GM21825 (cell line): ENCODE measurements at regions not wholly inside any gene's neighbourhood (a gene's known extent, or its start where the extent isn't known, plus 50 kb on each side); places are given as distances from the start of the nearest gene placed in this dataset.
"Not testable (repeated sequence)": the region's sequence is repeated elsewhere in the genome, so short reads cannot be mapped to it uniquely, and the experiment has no call there.

Experiments used
- ATAC-seq: cut with Tn5 transposase; IDR thresholded peaks from one replicate; pipeline ENCODE4 v1.9.1; 2021; ENCODE audit warnings: mild to moderate bottlenecking, moderate library complexity; ENCODE audit not compliant: unreplicated experiment

DNA sequence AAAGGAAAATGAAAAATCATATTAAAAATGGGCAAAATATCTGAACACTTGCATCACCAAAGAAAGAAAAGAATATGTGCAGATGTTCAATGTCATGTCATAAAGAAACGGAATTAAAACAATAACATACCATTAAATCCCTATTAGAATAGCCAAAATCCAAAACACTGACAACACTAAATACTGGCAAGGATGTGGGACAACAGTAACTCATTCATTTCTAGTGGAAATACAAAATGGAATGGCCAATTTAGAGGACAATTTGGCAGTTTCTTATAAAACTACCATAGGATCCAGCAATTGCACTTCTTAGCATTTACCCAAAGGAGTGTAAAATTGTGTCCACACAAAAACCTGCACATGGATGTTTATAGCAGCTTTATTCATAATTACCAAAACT is 542.5 kb upstream of the UBE2E2 start:
- ATAC-seq = no peak

DNA sequence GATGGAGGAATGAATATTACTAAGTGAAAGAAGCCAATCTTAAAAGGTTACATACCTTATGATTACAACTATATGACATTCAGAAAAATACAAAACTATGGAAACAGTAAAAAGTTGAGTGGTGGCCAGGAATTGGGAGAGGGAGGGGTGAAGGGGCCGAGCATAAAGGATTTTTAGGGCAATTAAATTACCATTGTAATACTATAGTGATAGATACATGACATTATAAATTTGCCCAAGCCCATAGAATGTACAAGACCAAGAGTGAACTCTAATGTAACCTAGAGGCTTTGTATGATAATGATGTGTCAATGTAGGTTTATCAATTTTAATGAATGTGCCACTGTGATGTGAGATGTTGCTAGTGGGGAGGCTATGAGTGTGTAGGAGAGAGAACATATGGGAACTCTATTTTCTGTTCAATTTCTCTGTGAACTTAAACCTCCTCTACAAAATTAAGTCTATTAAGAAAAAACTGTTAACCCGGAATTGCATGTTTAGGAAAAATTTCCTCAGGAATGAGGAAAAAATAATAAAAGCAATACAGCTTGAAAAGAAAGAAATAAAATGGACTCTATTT is 541.9 kb upstream of the UBE2E2 start:
- ATAC-seq = no peak

DNA sequence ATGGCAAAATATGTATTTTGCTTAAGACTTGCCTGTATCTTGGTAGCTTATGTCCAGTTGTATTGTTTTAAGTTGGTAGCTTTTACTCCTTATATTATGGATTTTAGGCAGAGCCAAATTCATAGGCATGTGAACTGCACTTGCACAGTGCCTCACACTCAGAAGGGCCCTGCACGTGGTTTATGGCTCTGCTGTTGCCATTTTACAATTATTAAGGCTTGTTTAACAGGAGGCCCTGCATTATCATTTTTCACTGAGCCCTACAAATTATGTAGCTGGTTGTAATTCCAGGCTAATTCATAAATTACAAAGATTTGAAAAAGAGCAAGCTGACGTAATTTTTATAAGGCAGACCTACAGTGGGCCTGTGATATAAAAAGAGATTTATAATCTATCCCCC is 537.6 kb upstream of the UBE2E2 start:
- ATAC-seq = no peak

DNA sequence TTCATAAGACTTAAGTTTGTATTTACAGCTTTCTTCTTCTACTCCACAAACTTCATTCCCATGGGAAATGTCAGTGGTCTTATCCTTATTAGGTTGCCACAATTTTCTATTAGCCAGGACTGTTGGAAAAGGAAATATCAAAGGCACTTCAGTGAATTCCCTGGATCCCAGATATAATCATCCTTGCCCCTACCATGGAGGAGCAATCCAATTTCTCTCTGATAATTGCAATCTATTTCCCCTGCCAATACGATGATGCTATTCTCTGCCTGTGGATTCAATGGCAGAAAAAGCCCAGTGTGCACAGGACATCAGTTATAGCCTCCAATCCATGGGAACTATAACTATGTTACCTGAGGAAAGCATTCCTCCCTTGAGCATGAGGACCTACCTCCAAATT is 536.4 kb upstream of the UBE2E2 start:
- no peak for ATAC-seq

DNA sequence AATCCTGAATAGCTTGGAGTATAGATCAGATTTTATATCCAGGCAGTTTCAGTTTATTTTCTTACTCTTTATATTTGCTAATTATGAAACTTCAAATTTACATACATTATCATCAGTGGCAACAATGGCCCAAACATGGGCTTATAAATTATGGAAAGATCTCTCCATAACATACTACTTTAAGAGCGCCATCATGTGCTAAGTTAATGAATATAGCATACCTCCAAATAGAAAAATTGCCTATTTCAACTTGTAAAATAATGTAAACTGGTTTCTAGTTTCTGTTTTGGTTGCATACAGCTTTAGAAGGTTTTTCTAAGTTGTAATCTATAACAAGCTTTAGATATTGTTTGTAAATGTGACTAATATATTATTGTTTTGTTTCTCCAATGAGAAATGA is 531.3 kb upstream of the UBE2E2 start:
- no peak for ATAC-seq

DNA sequence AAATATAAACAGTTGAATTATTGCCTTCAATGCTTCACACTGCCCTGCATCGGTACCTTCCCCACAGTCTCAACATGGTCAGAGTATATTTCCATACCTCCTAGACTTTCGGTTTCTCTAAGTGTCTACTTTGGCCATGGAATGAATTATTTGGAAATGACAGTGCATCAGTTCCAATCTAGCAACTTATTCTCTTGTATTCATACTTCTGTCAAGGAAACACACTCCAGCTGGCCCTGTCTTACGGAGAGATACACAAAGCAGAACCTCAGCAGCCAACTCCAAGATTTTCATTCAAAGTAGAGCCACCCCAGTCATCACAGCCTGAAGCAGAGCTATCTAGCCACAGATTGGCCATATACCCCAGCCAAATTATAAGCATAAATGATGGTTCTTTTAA is 518.4 kb upstream of the UBE2E2 start:
- no peak for ATAC-seq

DNA sequence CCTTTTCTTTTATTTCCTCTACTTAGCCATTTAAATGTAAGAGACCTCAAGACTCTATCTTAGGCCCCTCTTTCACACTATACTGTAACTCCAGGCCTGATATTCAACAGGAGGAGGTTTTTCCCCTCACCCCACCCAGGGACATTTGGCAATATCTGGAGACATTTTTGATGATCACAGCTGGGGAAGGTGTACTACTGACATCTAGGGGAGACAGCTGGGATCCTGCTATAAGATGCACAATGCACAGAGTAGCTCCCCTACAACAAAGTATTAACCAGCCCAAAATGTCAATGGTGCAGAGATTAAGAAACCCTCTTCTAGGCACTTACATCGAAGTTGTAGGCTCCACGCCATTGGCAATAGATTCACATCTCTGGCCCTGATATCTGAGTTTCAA is 517.5 kb upstream of the UBE2E2 start:
- ATAC-seq = no peak

DNA sequence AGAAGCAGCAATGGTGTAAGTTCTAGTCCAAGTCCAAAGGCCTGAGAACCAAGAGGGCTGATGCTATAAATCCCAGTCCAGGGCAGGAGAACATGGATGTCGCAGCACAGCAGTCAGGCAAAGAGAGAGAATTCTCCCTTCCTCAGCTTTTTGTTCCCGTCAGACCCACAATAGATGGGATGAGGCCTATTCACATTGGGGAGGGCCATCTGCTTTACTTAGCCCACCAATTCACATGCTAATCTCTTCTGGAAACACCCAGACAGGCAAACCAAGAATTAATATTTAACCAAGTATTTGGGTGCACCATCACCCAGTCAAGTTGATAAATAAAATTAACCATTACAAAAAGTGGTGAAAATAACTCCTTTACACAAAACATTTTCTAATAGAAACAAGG is 511.7 kb upstream of the UBE2E2 start:
- no peak for ATAC-seq

DNA sequence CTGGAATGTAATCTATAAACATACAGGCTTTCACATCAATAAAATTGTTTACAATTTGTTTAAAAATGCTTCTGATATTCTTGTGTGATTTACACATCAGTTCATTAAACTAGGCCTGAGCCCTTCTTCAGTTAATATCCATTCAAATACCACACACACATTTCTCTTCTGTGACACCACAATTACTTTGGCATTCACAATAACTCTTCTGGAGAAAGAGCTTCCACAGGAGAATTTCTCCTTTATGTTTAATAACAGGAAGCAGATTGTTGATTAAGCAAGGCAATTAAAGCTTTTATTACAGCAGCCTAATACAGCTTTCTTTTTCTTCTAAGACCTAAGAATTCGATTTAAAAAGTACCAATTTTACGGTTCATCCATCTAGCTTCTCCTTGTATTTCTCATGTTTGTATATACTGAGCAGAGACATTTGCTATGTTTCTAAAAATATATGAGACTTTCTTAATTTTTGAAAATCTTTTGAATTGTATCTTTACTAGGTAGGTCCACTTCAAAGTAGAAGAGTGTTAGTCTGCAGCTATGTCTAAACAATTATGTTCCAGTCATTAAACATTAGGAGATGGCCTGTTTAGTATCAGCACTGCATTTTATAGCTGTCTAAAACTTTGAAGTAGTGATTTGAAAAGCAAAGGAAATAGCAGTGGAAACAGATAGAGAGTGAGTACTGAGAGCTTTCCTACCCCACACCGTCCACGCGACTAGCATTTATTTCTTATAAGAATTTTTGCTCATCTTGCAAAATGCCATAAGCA is 511.1 kb upstream of the UBE2E2 start:
- ATAC-seq = no peak

DNA sequence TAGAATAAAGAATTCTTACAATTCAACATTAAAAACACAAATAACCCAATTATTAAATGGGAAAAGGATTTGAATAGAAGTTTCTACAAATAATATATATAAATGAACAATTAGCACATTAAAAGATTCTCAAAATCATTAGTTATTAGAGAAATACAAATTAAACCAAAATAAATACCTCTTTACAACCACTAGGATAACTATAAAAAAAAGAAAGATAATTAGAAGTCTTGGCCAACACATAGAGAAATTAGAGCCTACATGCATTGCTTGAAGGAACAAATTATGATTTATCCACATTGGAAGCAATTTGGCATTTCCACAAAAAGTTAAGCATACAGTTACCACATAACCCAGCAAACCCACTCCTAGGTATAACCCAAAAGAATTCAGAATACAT is 502.3 kb upstream of the UBE2E2 start:
- no peak for ATAC-seq

DNA sequence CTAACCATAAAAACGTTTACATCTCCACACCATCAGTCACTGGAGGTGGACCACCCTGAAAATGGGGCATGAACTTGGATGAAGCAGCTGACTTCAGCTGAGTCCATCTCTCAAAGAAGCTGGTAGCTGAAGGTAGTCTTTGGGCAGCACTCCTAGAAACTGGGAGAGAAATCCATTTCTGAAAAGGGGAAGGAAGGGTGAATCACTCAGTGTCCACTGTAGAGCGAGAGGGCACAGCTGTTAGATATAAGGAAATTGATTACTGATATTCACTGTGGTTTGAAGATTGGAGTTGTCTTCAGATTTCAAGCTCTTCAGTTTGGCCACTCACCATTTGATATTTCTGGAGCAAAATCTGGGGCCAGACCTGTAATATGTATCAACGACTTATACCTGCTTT is 499.0 kb upstream of the UBE2E2 start:
- no peak for ATAC-seq

DNA sequence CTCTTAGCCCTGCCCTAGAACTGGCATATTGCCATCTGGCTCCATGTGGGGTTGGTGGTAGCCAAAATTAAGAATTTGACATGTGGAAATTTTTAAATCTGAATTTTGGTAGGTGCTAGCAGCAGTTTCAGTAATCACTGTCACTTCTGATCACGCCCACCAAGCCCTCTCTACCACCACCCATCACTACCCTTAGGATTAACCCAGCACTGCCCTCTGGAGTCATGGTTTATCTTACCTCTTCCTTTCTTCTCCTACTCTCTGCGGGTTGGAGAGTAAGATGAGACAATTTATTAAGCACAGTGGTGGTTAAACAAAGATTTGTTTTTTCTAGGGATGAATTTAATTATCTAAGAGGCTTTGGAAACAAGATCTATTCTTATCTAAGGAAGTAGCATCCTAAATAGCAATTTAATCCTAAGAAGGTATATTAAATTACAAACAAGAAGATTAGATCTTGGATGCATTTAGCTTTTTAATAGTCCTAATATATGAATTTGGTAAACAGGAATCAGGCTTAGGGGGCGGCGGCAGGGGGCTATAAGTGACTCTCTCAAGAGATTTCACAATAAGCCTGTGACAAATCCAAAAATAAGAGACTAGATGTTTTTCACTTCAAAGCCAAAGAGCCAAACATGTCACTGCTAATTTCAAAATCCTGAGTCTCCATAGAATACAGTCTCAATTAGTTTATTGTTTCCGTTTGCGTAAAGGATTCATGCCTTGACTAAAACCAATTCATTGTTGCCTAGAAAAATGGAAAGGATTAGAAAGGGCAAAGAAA is 498.4 kb upstream of the UBE2E2 start:
- ATAC-seq = no peak

DNA sequence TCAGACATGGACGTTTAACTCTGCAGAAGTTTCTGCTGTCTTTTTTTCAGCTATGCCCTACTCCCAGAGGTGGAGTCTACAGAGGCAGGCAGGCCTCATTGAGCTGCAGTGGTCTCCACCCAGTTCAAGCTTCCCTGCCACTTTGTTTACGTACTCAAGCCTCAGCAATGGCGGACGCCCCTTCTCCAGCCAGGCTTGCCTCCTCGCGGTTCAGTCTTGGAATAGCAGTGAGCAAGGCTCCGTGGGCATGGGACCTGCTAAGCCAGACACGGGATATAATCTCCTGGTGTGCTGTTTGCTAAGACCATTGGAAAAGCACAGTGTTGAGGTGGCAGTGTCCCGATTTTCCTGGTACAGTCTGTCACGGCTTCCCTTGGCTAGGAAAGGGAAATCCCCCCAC is 496.2 kb upstream of the UBE2E2 start:
- ATAC-seq = not testable (repeated sequence)

DNA sequence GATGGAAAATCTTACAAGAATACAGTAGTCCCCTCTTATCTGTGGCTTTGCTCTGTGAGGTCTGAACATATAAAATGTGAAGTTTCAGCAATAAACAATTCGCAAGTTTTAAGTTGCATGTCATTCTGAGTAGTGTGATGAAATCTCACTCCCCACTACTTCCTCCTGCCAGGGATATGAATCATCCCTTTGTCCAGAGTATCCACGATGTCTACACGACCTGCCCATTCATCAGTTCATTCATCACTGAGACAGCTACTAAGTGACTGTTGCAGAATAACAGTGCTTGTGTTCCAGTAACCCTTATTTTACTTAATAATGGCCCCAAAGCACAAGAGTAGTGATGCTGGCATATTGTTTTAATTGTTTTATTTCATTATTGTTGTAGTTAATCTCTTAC is 489.2 kb upstream of the UBE2E2 start:
- ATAC-seq = no peak

DNA sequence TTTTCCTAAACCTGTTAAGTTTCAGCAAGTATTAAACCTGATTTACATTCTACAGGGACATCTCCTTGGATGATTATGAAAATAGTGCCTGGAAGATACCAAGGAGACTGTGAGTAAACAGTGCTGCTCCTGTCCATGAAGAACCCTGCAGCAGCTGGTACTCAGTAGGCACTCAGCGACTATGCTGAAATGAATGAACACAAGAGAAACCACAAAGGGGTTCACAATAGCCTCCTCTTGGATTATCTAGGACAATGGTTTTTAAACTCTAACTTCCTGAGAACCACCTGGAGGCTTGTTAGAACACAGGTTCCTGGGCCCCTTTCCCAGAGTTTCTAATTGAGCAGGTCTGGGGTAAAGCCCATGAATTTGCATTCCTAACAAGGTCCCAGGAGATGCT is 488.4 kb upstream of the UBE2E2 start:
- no peak for ATAC-seq

DNA sequence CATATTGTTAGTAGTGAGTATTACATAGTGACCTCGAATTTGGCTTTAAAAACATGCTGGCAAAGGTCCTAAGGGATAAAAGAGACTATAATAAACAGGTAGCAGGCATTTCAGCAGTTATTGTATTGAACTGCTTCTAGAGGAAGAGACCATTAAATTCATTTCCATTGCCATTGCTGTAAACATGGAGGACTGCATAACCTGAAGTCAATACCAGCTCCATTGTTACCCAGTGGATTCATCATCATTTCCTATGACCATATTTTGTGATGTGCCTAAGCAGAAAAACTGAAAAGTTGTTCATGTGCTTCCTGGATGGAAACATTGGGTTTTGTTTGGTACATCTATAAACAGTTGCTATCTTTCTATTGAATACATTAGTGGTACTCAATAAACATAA is 482.5 kb upstream of the UBE2E2 start:
- no peak for ATAC-seq

DNA sequence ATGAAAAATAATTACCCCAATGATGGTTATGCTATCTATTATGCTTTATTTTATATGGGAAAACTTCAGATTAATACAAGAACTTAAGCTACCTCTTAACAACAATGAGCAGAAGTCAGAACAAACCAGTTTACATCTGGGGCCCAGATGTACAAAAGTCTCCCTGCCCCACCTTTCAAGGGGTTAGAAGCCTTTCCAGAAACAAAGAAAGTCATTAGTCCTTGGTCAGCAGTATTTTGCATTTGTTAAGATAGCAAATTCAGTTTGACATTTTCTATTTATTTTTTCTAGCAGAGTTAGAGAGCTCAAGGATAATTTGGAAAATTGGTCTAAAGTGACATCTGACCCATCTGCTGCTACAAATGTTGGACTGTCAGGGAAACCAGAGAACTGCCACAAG is 478.7 kb upstream of the UBE2E2 start:
- ATAC-seq = no peak

DNA sequence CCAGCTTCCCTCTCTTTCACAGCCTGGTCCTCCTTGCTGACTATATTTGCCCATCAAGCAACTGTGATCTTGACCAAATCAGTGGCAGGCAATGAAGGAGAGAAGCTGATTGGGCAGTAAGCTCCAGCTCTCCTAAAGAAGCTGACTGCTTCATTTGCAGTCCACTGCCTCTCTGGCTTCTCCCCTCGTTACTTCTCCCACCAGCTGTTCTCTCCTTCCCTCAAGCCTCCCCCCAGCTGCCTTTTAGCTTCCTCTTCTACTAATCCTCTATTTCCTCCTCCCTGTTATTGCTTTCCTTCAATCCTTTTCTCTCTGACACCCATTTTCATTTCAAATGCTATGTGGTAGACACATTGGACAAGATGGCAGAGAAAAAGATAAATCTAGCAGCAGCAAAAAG is 474.7 kb upstream of the UBE2E2 start:
- ATAC-seq = no peak

DNA sequence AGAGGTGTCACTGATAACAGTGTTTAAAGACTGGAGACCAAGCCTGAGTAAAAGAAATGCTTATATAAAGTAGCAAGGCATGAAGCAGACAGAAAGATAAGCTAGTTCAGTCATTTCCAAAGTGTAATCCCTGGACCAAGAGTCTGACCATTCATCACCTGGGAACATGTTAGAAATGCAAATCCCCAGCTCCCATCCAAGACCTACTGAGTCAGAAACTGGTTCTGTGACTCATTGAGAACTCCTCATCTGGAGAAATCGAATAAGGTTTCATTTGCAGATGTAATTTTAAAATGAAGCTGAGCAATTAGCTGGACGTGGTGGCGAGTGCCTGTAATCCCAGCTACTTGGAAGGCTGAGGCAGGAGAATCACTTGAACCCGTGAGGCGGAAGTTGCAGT is 473.9 kb upstream of the UBE2E2 start:
- no peak for ATAC-seq

DNA sequence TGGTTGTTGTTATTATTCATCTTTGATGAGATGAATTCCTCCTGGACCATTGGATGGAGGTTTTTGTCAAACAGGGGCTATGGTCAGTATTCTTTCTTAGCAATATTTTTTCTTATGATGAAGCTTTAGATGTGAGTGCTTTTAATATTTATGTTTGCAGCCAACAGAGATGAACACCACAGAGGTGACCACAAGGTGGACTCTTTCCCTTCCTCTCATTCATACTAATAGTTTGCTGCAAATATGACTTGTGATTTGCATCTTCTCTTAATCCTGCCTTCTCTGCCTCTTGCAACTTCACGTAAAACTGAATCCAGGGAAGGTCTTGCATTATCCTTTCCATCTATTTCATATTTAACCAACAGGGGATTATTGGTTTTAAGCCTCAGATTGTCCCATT is 473.1 kb upstream of the UBE2E2 start:
- no peak for ATAC-seq

DNA sequence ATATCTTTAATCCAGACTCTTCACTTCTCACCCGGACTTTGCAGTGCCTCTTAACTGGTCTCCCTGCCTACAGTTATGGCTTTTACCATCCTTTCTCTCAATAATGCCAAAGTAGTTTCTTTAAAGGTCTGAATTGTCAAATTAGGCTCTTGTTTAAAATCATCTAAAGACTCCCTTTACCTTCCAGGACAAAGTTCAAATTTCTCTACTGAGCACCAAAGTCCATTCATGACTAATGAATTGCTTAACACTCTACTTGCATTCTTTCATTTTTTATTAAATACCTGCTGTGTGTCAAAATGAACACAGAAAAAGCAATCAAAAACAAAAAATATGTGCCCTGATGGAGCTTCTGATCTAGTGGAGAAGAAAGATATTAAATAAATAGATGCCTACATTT is 472.4 kb upstream of the UBE2E2 start:
- ATAC-seq = no peak

DNA sequence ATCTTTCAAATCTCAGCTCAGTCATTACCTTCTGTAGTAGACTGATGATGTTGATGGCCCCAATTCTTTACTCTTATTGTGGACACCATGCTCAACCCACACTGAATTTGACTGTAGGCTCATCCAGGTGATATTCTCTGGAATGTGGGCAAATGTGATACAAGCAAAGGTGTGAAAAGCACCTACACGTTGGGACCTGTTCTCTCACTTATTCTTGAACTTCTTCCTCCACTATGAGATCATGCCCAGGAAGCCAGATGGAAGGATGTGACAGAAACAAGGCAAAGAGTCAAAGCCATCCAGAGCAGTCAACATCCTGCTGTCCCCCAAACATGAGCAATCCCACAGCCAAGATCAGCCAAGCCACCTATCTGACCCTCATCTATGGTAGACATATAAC is 471.2 kb upstream of the UBE2E2 start:
- ATAC-seq = no peak
